Astrocyte (in vitro differentiated cells and primary cell): ENCODE measurements at regions not wholly inside any gene's neighbourhood (a gene's known extent, or its start where the extent isn't known, plus 50 kb on each side); places are given as distances from the start of the nearest gene placed in this dataset.

Experiments used
- DNase-seq: peaks from one replicate; pipeline ENCODE4 v3.0.0-alpha.2; 2010; ENCODE audit warnings: low read depth
- FAIRE-seq: peaks from 2 replicates; lab custom pipeline; 2011; peaks lifted over from hg19 to GRCh38; lab: Jason Lieb, UNC
- H2AFZ ChIP-seq: 2 replicates; pipeline ENCODE4 v1.6.0; 2012; ENCODE audit warnings: low read depth, low read length, inconsistent platforms
- H3K27ac ChIP-seq: 2 replicates; pipeline ENCODE4 v1.5.1; 2011; ENCODE audit warnings: low read depth, low read length, inconsistent platforms
- H3K27me3 ChIP-seq: 2 replicates; pipeline ENCODE4 v1.6.0; 2011; ENCODE audit warnings: low read length, inconsistent platforms; ENCODE audit not compliant: insufficient read depth
- H3K36me3 ChIP-seq: 2 replicates; pipeline ENCODE4 v1.5.1; 2011; ENCODE audit warnings: low read length, inconsistent platforms; ENCODE audit not compliant: insufficient read depth
- H3K4me1 ChIP-seq: 2 replicates; pipeline ENCODE4 v1.5.1; 2011; ENCODE audit warnings: low read length, inconsistent platforms; ENCODE audit not compliant: insufficient read depth
- H3K4me2 ChIP-seq: 2 replicates; pipeline ENCODE4 v1.6.0; 2012; ENCODE audit warnings: low read length, inconsistent platforms
- H3K4me3 ChIP-seq: 2 replicates; pipeline ENCODE4 v1.5.1; 2011; ENCODE audit warnings: low read depth, mild to moderate bottlenecking, low read length, inconsistent platforms; ENCODE audit not compliant: insufficient read depth
- H3K79me2 ChIP-seq: 2 replicates; pipeline ENCODE4 v1.6.0; 2012; ENCODE audit warnings: mild to moderate bottlenecking, low read length, inconsistent platforms; ENCODE audit not compliant: insufficient read depth
- H3K9ac ChIP-seq: 2 replicates; pipeline ENCODE4 v1.6.0; 2012; ENCODE audit warnings: mild to moderate bottlenecking, low read length, inconsistent platforms
- H3K9me3 ChIP-seq: 2 replicates; pipeline ENCODE4 v1.5.1; 2012; ENCODE audit warnings: low read depth, mild to moderate bottlenecking, low read length, inconsistent platforms; ENCODE audit not compliant: insufficient read depth
- H4K20me1 ChIP-seq: 2 replicates; pipeline ENCODE4 v1.6.0; 2012; ENCODE audit warnings: low read length, inconsistent platforms; ENCODE audit not compliant: insufficient read depth
- H3K27ac Mint-ChIP-seq: one replicate; pipeline ENCODE4 v1.8.0; 2021; ENCODE audit warnings: mild to moderate bottlenecking, mixed read lengths; ENCODE audit not compliant: unreplicated experiment
- H3K27me3 Mint-ChIP-seq: one replicate; pipeline ENCODE4 v1.8.0; 2021; ENCODE audit warnings: low read depth, mixed read lengths; ENCODE audit not compliant: unreplicated experiment
- H3K36me3 Mint-ChIP-seq: one replicate; pipeline ENCODE4 v1.8.0; 2021; ENCODE audit warnings: low read depth, mixed read lengths; ENCODE audit not compliant: unreplicated experiment
- H3K4me1 Mint-ChIP-seq: one replicate; pipeline ENCODE4 v1.8.0; 2021; ENCODE audit warnings: low read depth, mixed read lengths; ENCODE audit not compliant: unreplicated experiment
- H3K4me3 Mint-ChIP-seq: one replicate; pipeline ENCODE4 v1.8.0; 2021; ENCODE audit warnings: mild to moderate bottlenecking, moderate library complexity, mixed read lengths; ENCODE audit not compliant: unreplicated experiment
- H3K9me3 Mint-ChIP-seq: one replicate; pipeline ENCODE4 v1.8.0; 2021; ENCODE audit warnings: mild to moderate bottlenecking, mixed read lengths; ENCODE audit not compliant: unreplicated experiment
- CTCF ChIP-seq: IDR thresholded peaks from 2 replicates; pipeline ENCODE4 v1.5.1; 2011; ENCODE audit warnings: low read depth, mild to moderate bottlenecking, inconsistent platforms, low read length, moderate library complexity; ENCODE audit not compliant: insufficient read depth
- EZH2 ChIP-seq: IDR thresholded peaks from 2 replicates; pipeline ENCODE4 v1.6.1; 2012; ENCODE audit warnings: mild to moderate bottlenecking, low read length, inconsistent platforms; ENCODE audit not compliant: insufficient read depth

DNA sequence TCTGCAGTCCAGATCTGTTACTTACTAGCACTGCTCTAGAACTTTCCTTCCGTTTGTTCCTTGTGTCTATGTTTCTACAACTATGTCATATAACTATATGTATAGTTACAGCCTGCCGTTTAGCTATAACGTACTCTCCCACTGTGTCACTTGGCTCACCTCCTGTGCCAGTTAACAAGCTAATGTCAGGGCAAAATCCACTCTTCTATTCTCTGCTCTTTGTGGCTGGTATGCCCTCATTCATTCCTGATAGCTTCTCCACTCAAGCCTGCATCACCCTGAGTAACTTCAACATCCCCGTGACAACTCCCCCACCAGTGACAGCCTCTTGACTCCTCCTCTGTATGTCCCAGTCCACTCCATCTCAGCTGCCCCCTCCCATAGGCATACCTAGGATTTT is 229.2 kb downstream of the TJP1 start:
- no peaks in the 10 kb centered on the region for H3K36me3 Mint-ChIP-seq
- Histone ChIP-seq H3K27me3 (peaks cover 7% of the 10 kb centered on the region), H3K27ac (no peak overlapping the region), H3K9ac (no peak overlapping the region), H3K4me2 (no peak overlapping the region), H3K9me3 (no peaks in the 10 kb centered on the region), H2AFZ (no peak overlapping the region), H3K79me2 (no peaks in the 10 kb centered on the region), H3K36me3 (no peaks in the 10 kb centered on the region), H4K20me1 (no peaks in the 10 kb centered on the region), H3K4me1 (no peaks in the 10 kb centered on the region), H3K4me3 (no peak overlapping the region)
- no peak overlapping the region for H3K4me3 Mint-ChIP-seq
- no peak for DNase-seq
- H3K27me3 Mint-ChIP-seq: peaks cover 13% of the 10 kb centered on the region
- H3K4me1 Mint-ChIP-seq: peaks cover 4% of the 10 kb centered on the region
- FAIRE-seq: no peak
- no peak overlapping the region for H3K27ac Mint-ChIP-seq
- peaks cover 3% of the 10 kb centered on the region for H3K9me3 Mint-ChIP-seq
- TF ChIP-seq EZH2 (no peak), CTCF (no peak)

GRCh38 chr15:29590701-29591100 is 231.6 kb downstream of the TJP1 start:
- no peak overlapping the region for H3K4me2 ChIP-seq
- H3K36me3 ChIP-seq: no peaks in the 10 kb centered on the region
- no peaks in the 10 kb centered on the region for H4K20me1 ChIP-seq
- H3K9ac ChIP-seq: no peak overlapping the region
- H3K4me3 ChIP-seq: no peak overlapping the region
- peaks cover 3% of the 10 kb centered on the region for H3K9me3 Mint-ChIP-seq
- H3K4me1 ChIP-seq: no peaks in the 10 kb centered on the region
- H3K27ac Mint-ChIP-seq: no peak overlapping the region
- H3K27me3 ChIP-seq: peaks cover 7% of the 10 kb centered on the region
- no peaks in the 10 kb centered on the region for H3K36me3 Mint-ChIP-seq
- TF ChIP-seq CTCF (no peak), EZH2 (no peak)
- no peaks in the 10 kb centered on the region for H3K9me3 ChIP-seq
- no peak overlapping the region for H3K27ac ChIP-seq
- no peak for DNase-seq
- no peak for FAIRE-seq
- peaks cover 3% of the 10 kb centered on the region for H3K4me1 Mint-ChIP-seq
- H3K4me3 Mint-ChIP-seq: no peak overlapping the region
- no peaks in the 10 kb centered on the region for H3K79me2 ChIP-seq
- peaks cover 13% of the 10 kb centered on the region for H3K27me3 Mint-ChIP-seq
- H2AFZ ChIP-seq: no peak overlapping the region

DNA sequence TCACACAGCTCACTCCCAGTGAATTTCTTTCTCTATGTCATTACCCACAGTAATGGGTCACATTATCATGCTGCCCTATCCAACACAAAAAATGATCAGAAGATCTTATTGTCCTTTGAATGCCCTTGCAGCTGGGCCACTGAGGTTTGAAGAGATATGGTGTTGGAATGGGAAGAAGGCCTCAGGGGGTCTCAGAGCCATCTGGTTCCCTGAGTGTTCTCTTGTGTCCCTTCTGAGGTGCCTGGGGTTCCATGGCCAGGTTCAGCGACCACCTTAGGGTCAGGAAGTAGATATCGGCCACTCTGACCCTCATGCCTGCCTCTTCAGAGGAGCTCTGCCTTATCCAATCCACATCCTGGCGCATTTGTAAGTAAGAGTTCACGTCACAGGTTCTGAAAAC is 232.3 kb downstream of the TJP1 start:
- Histone ChIP-seq H3K4me1 (no peaks in the 10 kb centered on the region), H3K4me2 (no peak overlapping the region), H3K79me2 (no peaks in the 10 kb centered on the region), H3K4me3 (no peak overlapping the region), H3K27ac (no peak overlapping the region), H3K36me3 (no peaks in the 10 kb centered on the region), H2AFZ (no peak overlapping the region), H3K27me3 (peaks cover 7% of the 10 kb centered on the region), H4K20me1 (no peaks in the 10 kb centered on the region), H3K9me3 (no peaks in the 10 kb centered on the region), H3K9ac (no peak overlapping the region)
- Mint-ChIP-seq H3K9me3 (peaks cover 3% of the 10 kb centered on the region), H3K4me1 (no peaks in the 10 kb centered on the region), H3K4me3 (no peak overlapping the region), H3K27me3 (peaks cover 13% of the 10 kb centered on the region), H3K27ac (no peak overlapping the region), H3K36me3 (no peaks in the 10 kb centered on the region)
- no peak for TF ChIP-seq EZH2
- no peak for DNase-seq
- FAIRE-seq: no peak
